K562 (cell line): ENCODE measurements at regions not wholly inside any gene's neighbourhood (a gene's known extent, or its start where the extent isn't known, plus 50 kb on each side); places are given as distances from the start of the nearest gene placed in this dataset.
A peak's percentile ranks its signal among the peaks of the same experiment; 100 is the strongest.

Source experiments
- ATAC-seq: fragments of 200-7000 bp; cut with Tn5 transposase; 3 replicates; pipeline ENCODE4 v1.9.1; 2020; ENCODE audit warnings: moderate library complexity
- BruUV-seq: library from RNA; stranded (reverse); fragments of 400-500 nt; replicated peaks from 2 replicates; lab custom pipeline; 2021; lab: Mats Ljungman, UMichigan
- CTCF ChIA-PET: fragments of 300-600 bp; formaldehyde crosslinking; extraction: SDS; loops from one replicate; lab custom pipeline; 2021; ENCODE audit warnings: low intra/inter-chr PET ratio; lab: Yijun Ruan, JAX
- POLR2A ChIA-PET: fragments of 300-600, 350-650 bp; sonication (Branson Sonifier 250); formaldehyde crosslinking; extraction: SDS; loops from one replicate; lab custom pipeline; 2021; ENCODE audit warnings: antibody characterized with exemption, inconsistent platforms; lab: Yijun Ruan, JAX
- DNase-seq, 4 experiments: peaks; one replicate each; pipeline versions ENCODE4 v3.0.0 to v3.0.0-alpha.2; 2011 to 2018; ENCODE audit warnings: low spot score in 3 of 4, mixed read lengths in 3 of 4; ENCODE audit errors: extremely low read depth in 1 of 4
- FAIRE-seq: peaks from 2 replicates; lab custom pipeline; 2011; peaks lifted over from hg19 to GRCh38; lab: Jason Lieb, UNC
- H2AFZ ChIP-seq: 2 replicates; pipeline ENCODE4 v1.6.0; 2011; ENCODE audit warnings: low read depth, low read length, control low read depth, inconsistent platforms
- H3K27ac ChIP-seq: fragments of 200-600 bp; 3 replicates; pipeline ENCODE4 v1.8.0; 2011; ENCODE audit warnings: low read depth, mild to moderate bottlenecking, control low read depth, inconsistent platforms, low read length, moderate library complexity, mixed read lengths; ENCODE audit errors: extremely low read depth
- H3K27me3 ChIP-seq, 2 experiments: fragments of 300-600 bp in 1 of 2; 2 replicates in 1 of 2; 3 replicates in 1 of 2; pipeline versions ENCODE4 v1.6.0 to v1.8.0; 2011; ENCODE audit warnings: inconsistent platforms in 2 of 2, low read length in 2 of 2, mild to moderate bottlenecking in 1 of 2, mixed read lengths in 1 of 2, moderate library complexity in 1 of 2; ENCODE audit not compliant: control insufficient read depth in 2 of 2, insufficient read depth in 2 of 2
- H3K36me3 ChIP-seq: fragments of 300-600 bp; 3 replicates; pipeline ENCODE4 v1.8.0; 2011; ENCODE audit warnings: mild to moderate bottlenecking, low read length, inconsistent platforms; ENCODE audit not compliant: control insufficient read depth, insufficient read depth
- H3K4me1 ChIP-seq, 2 experiments: fragments of 200-600 bp in 1 of 2; replicated peaks in 1 of 2; 2 replicates in 1 of 2; 3 replicates in 1 of 2; pipeline versions ENCODE4 v1.5.1 to v1.8.0; 2011; ENCODE audit warnings: inconsistent platforms in 2 of 2, low read length in 2 of 2, mild to moderate bottlenecking in 1 of 2, mixed read lengths in 1 of 2, moderate library complexity in 1 of 2; ENCODE audit not compliant: control insufficient read depth in 2 of 2, insufficient read depth in 2 of 2
- H3K4me2 ChIP-seq: 2 replicates; pipeline ENCODE4 v1.6.1; 2011; ENCODE audit warnings: low read length, control low read depth, inconsistent platforms, mixed read lengths; ENCODE audit not compliant: insufficient read depth
- H3K4me3 ChIP-seq: fragments of 200-600 bp; sonication (generic), shearing (Covaris generic); 2 replicates; pipeline ENCODE4 v1.5.1; 2016; ENCODE audit warnings: control low read depth, inconsistent platforms
- H3K79me2 ChIP-seq: fragments of 200-600 bp; 3 replicates; pipeline ENCODE4 v1.8.0; 2011; ENCODE audit warnings: low read length, inconsistent platforms; ENCODE audit not compliant: control insufficient read depth, insufficient read depth
- H3K9ac ChIP-seq, 2 experiments: 2 replicates each; pipeline versions ENCODE4 v1.6.0 to v1.6.1; 2011; ENCODE audit warnings: low read depth in 2 of 2, low read length in 2 of 2, control low read depth in 1 of 2, inconsistent platforms in 1 of 2, mild to moderate bottlenecking in 1 of 2, mixed read lengths in 1 of 2; ENCODE audit not compliant: insufficient read depth in 1 of 2
- H3K9me1 ChIP-seq: one replicate; pipeline ENCODE4 v1.6.0; 2011; ENCODE audit warnings: inconsistent platforms, mild to moderate bottlenecking, low read length, moderate library complexity; ENCODE audit not compliant: control insufficient read depth, insufficient read depth
- H3K9me3 ChIP-seq: replicated peaks from 2 replicates; pipeline ENCODE4 v1.5.1; 2011; ENCODE audit warnings: low read depth, low read length, inconsistent platforms; ENCODE audit not compliant: control insufficient read depth, insufficient read depth
- H4K20me1 ChIP-seq: replicated peaks from 2 replicates; pipeline ENCODE4 v1.6.1; 2011; ENCODE audit warnings: low read length, inconsistent platforms, mixed read lengths; ENCODE audit not compliant: control insufficient read depth, insufficient read depth
- BCOR ChIP-seq: fragments of 450-650 bp; IDR thresholded peaks from 2 replicates; pipeline ENCODE4 v1.6.1; 2016
- C11orf30 ChIP-seq: fragments of 450-650 bp; IDR thresholded peaks from 2 replicates; pipeline ENCODE4 v1.6.1; 2016; ENCODE audit warnings: low read depth, mild to moderate bottlenecking
- CHAMP1 ChIP-seq: fragments of 450-650 bp; IDR thresholded peaks from 2 replicates; pipeline ENCODE4 v1.6.1; 2016; ENCODE audit warnings: mild to moderate bottlenecking
- CREB5 ChIP-seq: fragments of 250-450 bp; sonication (Bioruptor Pico); IDR thresholded peaks from 2 replicates; pipeline ENCODE4 v1.5.0; 2020; ENCODE audit warnings: mild to moderate bottlenecking
- E2F5 ChIP-seq: sonication (generic); formaldehyde crosslinking; IDR thresholded peaks from 2 replicates; pipeline ENCODE4 v1.8.0; 2022; ENCODE audit warnings: mild to moderate bottlenecking, missing genetic modification reagents
- GATAD2B ChIP-seq: fragments of 450-650 bp; IDR thresholded peaks from 2 replicates; pipeline ENCODE4 v1.6.1; 2017; ENCODE audit warnings: mild to moderate bottlenecking, borderline replicate concordance
- JUNB ChIP-seq: fragments of 450-650 bp; formaldehyde crosslinking; conservative IDR thresholded peaks from 2 replicates; pipeline ENCODE4 v1.4.0; 2020; ENCODE audit warnings: mild to moderate bottlenecking
- KLF6 ChIP-seq: fragments of 250-450 bp; sonication (Bioruptor Pico); IDR thresholded peaks from 2 replicates; pipeline ENCODE4 v1.4.0; 2020; ENCODE audit warnings: mild to moderate bottlenecking, moderate library complexity, borderline replicate concordance
- NFE2 ChIP-seq: IDR thresholded peaks from 2 replicates; pipeline ENCODE4 v1.6.1; 2014; ENCODE audit warnings: antibody characterized with exemption, low read depth
- NRF1 ChIP-seq, 2 experiments: fragments of 450-650 bp; IDR thresholded peaks in 1 of 2; conservative IDR thresholded peaks in 1 of 2; 2 replicates each; pipeline ENCODE4 v1.6.1; 2014; ENCODE audit warnings: mild to moderate bottlenecking in 2 of 2
- SMARCC2 ChIP-seq: fragments of 450-650 bp; IDR thresholded peaks from 2 replicates; pipeline ENCODE4 v1.6.1; 2017; ENCODE audit warnings: antibody characterized with exemption, moderate library complexity, mild to moderate bottlenecking, low read depth
- UBTF ChIP-seq, 2 experiments: IDR thresholded peaks; 2 replicates each; pipeline ENCODE4 v1.6.1; 2012; ENCODE audit warnings: improper control_type of control experiment in 2 of 2, low read depth in 2 of 2, low read length in 2 of 2, borderline replicate concordance in 1 of 2
- YBX1 ChIP-seq: fragments of 450-650 bp; IDR thresholded peaks from 2 replicates; pipeline ENCODE4 v1.7.1; 2016; ENCODE audit warnings: mild to moderate bottlenecking
- ZNF12 ChIP-seq: sonication (generic); formaldehyde crosslinking; IDR thresholded peaks from 2 replicates; pipeline ENCODE4 v1.4.0; 2020; ENCODE audit warnings: mild to moderate bottlenecking, missing genetic modification reagents
- WGBS: fragments of 100-300 bp; shearing (Covaris generic); methylation state at CpG from one replicate; pipeline ENCODE4 v1.1.6; 2016; ENCODE audit warnings: low coverage, mixed read lengths; ENCODE audit not compliant: insufficient coverage; ENCODE audit errors: missing lambda C conversion rate; 5-methylcytosine and 5-hydroxymethylcytosine counted together
- in situ Hi-C: fragments of 300-500 bp; cut with MboI; formaldehyde crosslinking; loops from 4 replicates; pipeline ENCODE4 v1.15.0; 2018; ENCODE audit warnings: inconsistent platforms, mixed read lengths
- intact Hi-C: fragments of 100-400 bp; cut with micrococcal nuclease; formaldehyde crosslinking; loops from 2 replicates; pipeline ENCODE4 v1.14.2; 2022

- DNase-seq = peak in 2 of 4 experiments; percentile 6 to 17
- intact Hi-C loops = no loop called here
- no peak for FAIRE-seq
- in situ Hi-C loops = no loop called here
- Histone ChIP-seq H3K27ac (no peak overlapping the region), H3K9ac (no peak overlapping the region), H3K4me1 (no peaks in the 10 kb centered on the region; a peak in 1 of 5 replicates), H4K20me1 (no peaks in the 10 kb centered on the region), H3K9me3 (no peaks in the 10 kb centered on the region), H3K4me3 (no peak overlapping the region), H3K4me2 (no peak overlapping the region), H3K9me1 (no peaks in the 10 kb centered on the region), H2AFZ (no peak overlapping the region), H3K27me3 (no peaks in the 10 kb centered on the region), H3K79me2 (no peaks in the 10 kb centered on the region), H3K36me3 (no peaks in the 10 kb centered on the region)
- no peak for ATAC-seq
- CTCF ChIA-PET = no interaction called here
- BruUV-seq = no TSS peak
- POLR2A ChIA-PET = no interaction called here
- TF ChIP-seq BCOR = no peak
- TF ChIP-seq GATAD2B = no peak
- TF ChIP-seq UBTF (IDR thresholded peaks at IDR 0.05; ENCODE audit: borderline replicate concordance in 1 of 2, low read depth in 2 of 2, low read length in 2 of 2) = no peak
- TF ChIP-seq KLF6 (CRISPR knock-in tag) = no peak
- no peak for TF ChIP-seq C11orf30
- TF ChIP-seq YBX1 = no peak
- TF ChIP-seq CHAMP1 = no peak
- no peak for TF ChIP-seq CREB5 (CRISPR knock-in tag)
- no peak for TF ChIP-seq SMARCC2
- TF ChIP-seq ZNF12 (CRISPR knock-in tag) = no peak
- TF ChIP-seq NFE2 = no peak
- TF ChIP-seq NRF1 (conservative IDR thresholded peaks at IDR 0.05 in 1 of 2, IDR thresholded peaks at IDR 0.05 in 1 of 2) = no peak
- TF ChIP-seq E2F5 (CRISPR knock-in tag) = no peak
- no peak for TF ChIP-seq JUNB (CRISPR knock-in tag)
- under 1% methylated on average over 19 of the region's 19 CpGs for WGBS
Observed at GRCh38 chr11:27806122-27806521, 105.9 kb upstream of the BDNF start.
